Subcutaneous abdominal adipose tissue (tissue), 5 donors: ENCODE measurements at regions not wholly inside any gene's neighbourhood (a gene's known extent, or its start where the extent isn't known, plus 50 kb on each side); places are given as distances from the start of the nearest gene placed in this dataset.

Experiments
- H3K27ac ChIP-seq: one replicate; pipeline ENCODE4 v1.7.0; 2013; ENCODE audit warnings: low read depth, mild to moderate bottlenecking, inconsistent platforms, low read length, moderate library complexity
- H3K27me3 ChIP-seq, 5 donors: one replicate each; pipeline ENCODE4 v1.7.0; 2013; ENCODE audit warnings: low read length in 5 of 5, inconsistent platforms in 1 of 5; ENCODE audit not compliant: control insufficient read depth in 5 of 5, insufficient read depth in 4 of 5
- H3K36me3 ChIP-seq, 5 donors: one replicate each; pipeline ENCODE4 v1.7.0; 2013; ENCODE audit warnings: low read length in 5 of 5; ENCODE audit not compliant: control insufficient read depth in 5 of 5, insufficient read depth in 5 of 5
- H3K4me1 ChIP-seq, 5 donors: one replicate each; pipeline ENCODE4 v1.7.0; 2013; ENCODE audit warnings: low read length in 5 of 5, mild to moderate bottlenecking in 3 of 5, moderate library complexity in 1 of 5; ENCODE audit not compliant: control insufficient read depth in 5 of 5, insufficient read depth in 5 of 5
- H3K4me3 ChIP-seq, 5 donors: one replicate each; pipeline ENCODE4 v1.7.0; 2013; ENCODE audit warnings: low read length in 5 of 5, low read depth in 1 of 5
- H3K9ac ChIP-seq, 5 donors: one replicate each; pipeline ENCODE4 v1.7.0; 2013; ENCODE audit warnings: low read length in 5 of 5, mild to moderate bottlenecking in 4 of 5, moderate library complexity in 3 of 5
- H3K9me3 ChIP-seq, 5 donors: one replicate each; pipeline ENCODE4 v1.7.0; 2013; ENCODE audit warnings: low read length in 5 of 5; ENCODE audit not compliant: control insufficient read depth in 5 of 5
- donor health status: healthy.
- donor health status: healthy.
- donor health status: healthy.
- donor health status: healthy.
- donor health status: healthy.

DNA sequence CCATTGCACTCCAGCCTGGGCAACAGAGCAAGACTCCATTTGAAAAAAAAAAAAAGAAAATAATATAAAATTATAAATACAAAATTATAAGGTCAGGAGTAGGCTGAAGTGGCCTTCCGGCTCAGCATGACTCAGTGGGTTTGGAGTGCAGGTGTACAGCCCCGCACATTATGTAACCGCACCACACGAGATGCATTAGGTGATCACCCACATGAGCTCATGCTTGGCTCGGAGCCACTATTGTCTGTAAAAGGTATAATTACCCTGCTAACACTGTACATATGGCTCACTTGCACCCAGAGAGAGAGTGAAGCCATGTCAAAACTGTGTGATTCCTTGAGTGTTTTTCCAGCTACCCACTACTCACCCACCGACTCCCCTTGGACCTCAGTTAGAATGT lies 557.0 kb downstream of the SLC6A15 start:
- Histone ChIP-seq H3K9ac (no peak overlapping the region), H3K27ac (no peak overlapping the region), H3K27me3 (no peaks in the 10 kb centered on the region), H3K9me3 (peaks cover 0 to 2% (median 0%) of the 10 kb centered on the region in 5 donors), H3K4me3 (no peak overlapping the region), H3K4me1 (no peaks in the 10 kb centered on the region), H3K36me3 (no peaks in the 10 kb centered on the region)

GRCh38 chr12:84348582-84348981 lies 564.0 kb downstream of the SLC6A15 start:
- Histone ChIP-seq H3K9me3 (peaks cover 0 to 6% (median 0%) of the 10 kb centered on the region in 5 donors), H3K36me3 (no peaks in the 10 kb centered on the region), H3K9ac (no peak overlapping the region), H3K27ac (no peak overlapping the region), H3K27me3 (no peaks in the 10 kb centered on the region), H3K4me3 (no peak overlapping the region), H3K4me1 (no peaks in the 10 kb centered on the region)

DNA sequence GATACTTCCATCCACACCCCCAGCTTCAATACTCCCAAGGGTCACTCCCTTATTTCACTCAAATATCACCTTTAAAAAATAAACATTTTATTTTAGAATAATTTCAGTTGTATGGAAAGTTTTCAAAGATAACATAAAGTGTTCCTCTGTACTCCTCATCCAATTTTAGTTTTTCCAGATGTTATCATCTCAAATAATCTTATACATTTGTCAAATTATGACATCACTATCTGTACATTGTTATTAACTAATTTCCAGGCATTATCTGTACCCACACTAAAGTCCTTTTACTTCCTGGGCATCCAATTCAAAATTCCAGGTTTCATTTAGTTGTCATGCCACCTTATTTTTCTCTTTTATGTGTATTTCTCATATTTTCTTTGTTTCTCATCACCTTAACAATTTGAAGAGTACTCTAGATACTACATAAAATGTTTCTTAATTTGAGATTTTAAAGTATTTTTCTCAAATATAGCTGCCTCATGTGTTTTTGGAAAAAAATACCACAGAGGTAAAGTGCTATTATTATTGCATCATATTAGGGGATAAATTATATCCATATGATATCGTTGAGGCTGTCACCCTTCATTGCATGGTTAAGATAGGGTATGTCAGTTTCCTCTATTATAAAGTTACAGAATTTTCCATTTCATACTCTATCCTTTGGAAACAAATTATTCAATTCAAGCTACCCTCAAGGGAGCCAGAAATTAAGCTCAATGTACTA lies 571.0 kb downstream of the SLC6A15 start:
- Histone ChIP-seq H3K36me3 (no peaks in the 10 kb centered on the region), H3K9me3 (peaks cover 0 to 5% (median 0%) of the 10 kb centered on the region in 5 donors), H3K9ac (no peak overlapping the region), H3K27me3 (no peaks in the 10 kb centered on the region), H3K27ac (no peak overlapping the region), H3K4me3 (no peak overlapping the region), H3K4me1 (no peaks in the 10 kb centered on the region)

DNA sequence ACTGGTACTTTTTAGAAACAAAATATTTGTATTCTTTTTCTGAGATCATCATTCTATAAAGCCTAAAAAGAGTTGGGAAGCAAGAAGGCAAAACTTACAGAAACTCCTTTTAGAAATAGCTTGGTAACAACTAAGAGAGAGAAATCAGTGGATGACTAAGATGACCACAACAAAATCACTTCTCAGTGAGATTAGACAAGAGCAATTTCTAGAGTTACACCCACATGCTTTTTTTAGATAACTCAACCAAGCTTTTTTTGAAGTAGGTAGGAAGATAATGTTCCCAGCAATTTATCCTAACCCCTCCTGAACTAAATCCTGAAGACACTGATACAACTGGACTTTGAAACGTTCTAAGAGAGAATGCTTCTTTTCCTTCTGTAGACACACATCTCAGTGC lies 576.4 kb downstream of the SLC6A15 start:
- Histone ChIP-seq H3K27ac (no peak overlapping the region), H3K9ac (no peak overlapping the region), H3K36me3 (no peaks in the 10 kb centered on the region), H3K27me3 (no peaks in the 10 kb centered on the region), H3K4me3 (no peak overlapping the region), H3K9me3 (no peaks in the 10 kb centered on the region), H3K4me1 (no peaks in the 10 kb centered on the region)

- no peaks in the 10 kb centered on the region for H3K27me3 ChIP-seq
These were observed 582.7 kb downstream of the SLC6A15 start for GRCh38 chr12:84329938-84330337.

DNA sequence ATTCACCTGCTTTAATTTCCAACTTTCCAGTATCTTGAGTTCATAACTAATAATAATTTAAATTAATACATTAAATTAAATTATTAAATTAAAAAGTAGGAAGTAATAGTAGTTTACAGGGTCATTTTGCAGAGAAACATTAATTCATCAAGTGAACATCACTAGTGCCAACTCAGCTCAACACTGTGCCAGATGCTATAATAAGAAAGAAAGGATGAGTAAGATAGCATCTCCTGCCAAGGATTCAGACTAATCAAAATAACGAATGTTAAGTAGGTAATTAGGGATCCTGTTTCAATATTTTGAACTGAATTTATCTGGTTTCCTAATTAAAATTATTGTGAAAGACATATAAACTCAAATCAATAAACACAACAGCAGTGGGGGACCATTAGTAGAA lies 596.7 kb downstream of the SLC6A15 start:
- Histone ChIP-seq H3K27me3 (no peaks in the 10 kb centered on the region), H3K4me1 (no peaks in the 10 kb centered on the region), H3K27ac (no peak overlapping the region), H3K9me3 (no peaks in the 10 kb centered on the region), H3K9ac (no peak overlapping the region), H3K4me3 (no peak overlapping the region), H3K36me3 (no peaks in the 10 kb centered on the region)

More at GRCh38 chr12:84329938-84330337, 582.7 kb downstream of the SLC6A15 start:
- Histone ChIP-seq H3K9me3 (no peaks in the 10 kb centered on the region), H3K4me3 (no peak overlapping the region), H3K9ac (no peak overlapping the region), H3K36me3 (no peaks in the 10 kb centered on the region), H3K27ac (no peak overlapping the region), H3K4me1 (no peaks in the 10 kb centered on the region)

- no peak overlapping the region for H3K4me3 ChIP-seq
- no peaks in the 10 kb centered on the region for H3K36me3 ChIP-seq
- no peaks in the 10 kb centered on the region for H3K4me1 ChIP-seq
- H3K27me3 ChIP-seq: no peaks in the 10 kb centered on the region
- no peak overlapping the region for H3K27ac ChIP-seq
- no peaks in the 10 kb centered on the region for H3K9me3 ChIP-seq
- no peak overlapping the region for H3K9ac ChIP-seq
These were observed 599.3 kb downstream of the SLC6A15 start for GRCh38 chr12:84313323-84313675.

DNA sequence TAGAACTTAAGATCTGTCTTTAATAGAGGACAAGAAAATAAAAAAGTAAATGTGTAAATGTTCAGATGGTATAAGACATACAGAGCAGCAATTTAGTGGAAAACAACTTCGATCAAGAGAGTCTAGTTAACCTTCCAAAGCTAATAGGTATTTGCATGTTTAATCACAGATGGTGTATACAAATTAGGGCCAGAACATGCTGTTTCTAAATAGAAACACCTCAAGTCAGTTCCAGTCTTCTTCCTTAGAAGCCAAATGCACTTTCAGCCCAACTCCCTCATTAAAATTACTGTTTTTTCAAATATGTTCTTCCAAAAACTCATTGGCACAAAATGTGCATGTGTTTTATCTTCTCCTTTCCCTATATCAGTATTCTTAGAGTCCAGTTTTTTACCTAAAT lies 604.4 kb downstream of the SLC6A15 start:
- no peaks in the 10 kb centered on the region for H3K4me1 ChIP-seq
- H3K4me3 ChIP-seq: no peak overlapping the region
- no peak overlapping the region for H3K9ac ChIP-seq
- no peak overlapping the region for H3K27ac ChIP-seq
- no peaks in the 10 kb centered on the region for H3K9me3 ChIP-seq
- no peaks in the 10 kb centered on the region for H3K27me3 ChIP-seq
- no peaks in the 10 kb centered on the region for H3K36me3 ChIP-seq

DNA sequence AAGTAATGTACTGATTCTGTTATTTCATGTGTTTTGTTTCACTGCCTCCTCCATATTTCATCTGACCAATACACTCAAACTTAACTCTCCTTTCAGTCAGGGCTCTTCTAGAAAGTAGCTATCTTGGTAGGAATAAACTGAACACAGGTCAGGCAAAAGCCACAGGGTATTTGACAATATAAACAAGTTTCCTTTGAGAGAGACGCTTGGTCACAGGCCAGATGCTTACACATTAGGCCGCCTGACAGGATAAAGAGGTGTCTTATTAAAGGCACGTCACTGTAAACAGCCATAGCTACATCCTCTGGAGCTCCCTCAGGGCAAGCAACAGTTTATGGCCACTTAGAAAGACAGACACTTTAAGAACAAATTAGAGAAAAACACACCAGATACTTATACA lies 607.5 kb downstream of the SLC6A15 start:
- Histone ChIP-seq H3K9ac (no peak overlapping the region), H3K4me1 (no peaks in the 10 kb centered on the region), H3K36me3 (no peaks in the 10 kb centered on the region), H3K4me3 (no peak overlapping the region), H3K27me3 (no peaks in the 10 kb centered on the region), H3K27ac (no peak overlapping the region), H3K9me3 (no peaks in the 10 kb centered on the region)

DNA sequence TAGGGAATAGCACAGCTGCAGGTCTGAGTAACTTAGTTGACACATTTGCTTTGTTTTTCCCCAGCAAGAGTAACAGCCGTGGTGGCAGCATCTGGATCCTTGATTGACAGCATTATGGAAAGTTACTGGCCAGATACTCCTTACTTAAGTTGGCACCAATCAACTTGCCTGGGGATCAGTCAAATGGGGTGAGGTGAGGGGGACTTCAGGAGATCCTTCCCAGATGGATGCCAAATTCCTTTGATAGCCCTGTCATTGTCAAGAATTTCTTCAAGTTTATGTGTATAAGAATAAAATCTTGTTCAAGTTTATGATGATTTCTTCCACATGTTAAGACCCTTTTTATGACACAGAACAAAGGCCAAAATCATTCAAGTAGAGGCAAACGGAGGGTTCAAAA lies 618.4 kb downstream of the SLC6A15 start:
- no peak overlapping the region for H3K9ac ChIP-seq
- no peak overlapping the region for H3K27ac ChIP-seq
- H3K27me3 ChIP-seq: no peaks in the 10 kb centered on the region
- no peak overlapping the region for H3K4me3 ChIP-seq
- peaks cover 0 to 4% (median 0%) of the 10 kb centered on the region in 5 donors for H3K9me3 ChIP-seq
- no peaks in the 10 kb centered on the region for H3K4me1 ChIP-seq
- H3K36me3 ChIP-seq: no peaks in the 10 kb centered on the region
